ENCODE measurements at regions not wholly inside any gene's neighbourhood (a gene's known extent, or its start where the extent isn't known, plus 50 kb on each side); places are given as distances from the start of the nearest gene placed in this dataset.

GRCh38 chr12:96143827-96144565 is 50.2 kb upstream of the ELK3 start:
- H3K4me3 ChIP-seq, result no peak overlapping the region
- no peak overlapping the region for H3K27ac ChIP-seq
- TF ChIP-seq POLR2A (IDR thresholded peaks at IDR 0.05) (no peak), EP300 (IDR thresholded peaks at IDR 0.05; ENCODE audit: low read depth) (no peak), POLR2AphosphoS5 (IDR thresholded peaks at IDR 0.05) (no peak), CTCF (IDR thresholded peaks at IDR 0.05) (no peak)
- no peaks in the 10 kb centered on the region for H3K9me3 ChIP-seq
- WGBS, 2 donors (ENCODE audit: low coverage in 1 of 2), result 59 to 77% methylated on average over 5 to 6 of the region's 6 CpGs
- no peaks in the 10 kb centered on the region for H3K36me3 ChIP-seq
- in situ Hi-C loops (cut with MboI; ENCODE audit: low pct_ligation_motif_present in 1 of 4, low pct_unique_long_range_greater_than_20kb in 1 of 4, low sequenced_read_pairs in 3 of 4) (no loop called here), intact Hi-C loops (cut with DNase I; ENCODE audit: low total_unique reads) (no loop called here)
- H3K4me1 ChIP-seq, result no peaks in the 10 kb centered on the region
- H3K27me3 ChIP-seq, result no peaks in the 10 kb centered on the region
- no peak for DNase-seq

Small RNA genes in the stretch of these regions (small RNA-seq; reads per million reads assigned to genes)
- gene RN7SL88P, result 0 reads per million in 4 donors
